ENCODE measurements at regions not wholly inside any gene's neighbourhood (a gene's known extent, or its start where the extent isn't known, plus 50 kb on each side); places are given as distances from the start of the nearest gene placed in this dataset.
"Not testable (repeated sequence)": the region's sequence is repeated elsewhere in the genome, so short reads cannot be mapped to it uniquely, and the experiment has no call there.

GRCh38 chrX:18102006-18102405 lies 118.7 kb downstream of the BEND2 start:
- DNase-seq: no peak

DNA sequence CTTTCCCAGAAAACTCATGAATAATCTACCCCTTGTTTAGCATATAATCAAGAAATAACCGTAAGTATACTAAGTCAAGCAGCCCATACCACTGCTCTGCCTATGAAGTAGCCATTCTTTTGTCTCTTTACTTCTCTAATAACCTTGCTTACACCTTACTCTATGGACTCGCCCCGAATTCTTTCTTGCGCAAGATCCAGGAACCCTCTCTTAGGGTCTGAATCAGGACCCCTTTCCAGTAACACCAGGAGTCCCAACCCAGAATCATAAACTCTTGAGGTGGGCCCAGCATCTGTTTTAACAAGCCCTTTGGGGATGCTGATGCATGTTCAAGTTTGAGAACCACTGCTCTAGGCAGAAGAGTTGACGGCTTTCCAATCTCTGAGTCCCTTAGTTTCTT lies 119.6 kb downstream of the BEND2 start:
- no peak for DNase-seq

DNA sequence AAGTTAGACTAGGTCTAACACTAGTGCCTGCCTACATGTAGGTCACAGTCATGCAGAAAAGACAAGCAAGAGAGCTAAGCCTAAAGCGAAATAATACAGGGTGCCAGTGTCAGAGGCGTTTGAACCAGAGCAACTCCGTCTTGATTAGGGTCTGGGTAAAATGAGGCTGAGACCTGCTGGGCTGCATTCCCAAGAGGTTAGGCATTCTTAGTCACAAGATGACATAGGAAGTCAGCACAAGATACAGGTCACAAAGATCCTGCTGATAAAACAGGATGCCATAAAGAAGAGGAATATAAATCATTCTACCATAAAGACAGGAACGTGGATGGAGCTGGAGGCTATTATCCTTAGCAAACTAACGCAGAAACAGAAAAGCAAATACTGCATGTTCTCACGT lies 120.9 kb downstream of the BEND2 start:
- DNase-seq: no peak

GRCh38 chrX:18098763-18099162 lies 121.9 kb downstream of the BEND2 start:
- no peak for DNase-seq

GRCh38 chrX:18076434-18076833 lies 144.3 kb downstream of the BEND2 start:
- no peak for DNase-seq

- DNase-seq: no peak
These were observed 145.1 kb downstream of the BEND2 start for GRCh38 chrX:18075603-18076002.

DNA sequence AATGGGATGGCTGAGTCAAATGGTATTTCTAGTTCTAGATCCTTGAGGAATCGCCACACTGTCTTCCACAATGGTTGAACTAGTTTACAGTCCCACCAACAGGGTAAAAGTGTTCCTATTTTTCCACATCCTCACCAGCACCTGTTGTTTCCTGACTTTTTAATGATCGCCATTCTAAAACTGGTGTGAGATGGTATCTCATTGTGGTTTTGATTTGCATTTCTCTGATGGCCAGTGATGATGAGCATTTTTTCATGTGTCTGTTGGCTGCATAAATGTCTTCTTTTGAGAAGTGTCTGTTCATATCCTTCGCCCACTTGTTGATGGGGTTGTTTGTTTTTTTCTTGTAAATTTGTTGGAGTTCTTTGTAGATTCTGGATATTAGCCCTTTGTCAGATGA lies 152.6 kb downstream of the BEND2 start:
- not testable (repeated sequence) for DNase-seq

GRCh38 chrX:18065956-18066355 lies 154.7 kb downstream of the BEND2 start:
- no peak for DNase-seq

- DNase-seq: no peak
These were observed 169.0 kb downstream of the BEND2 start for GRCh38 chrX:18051690-18052089.

DNA sequence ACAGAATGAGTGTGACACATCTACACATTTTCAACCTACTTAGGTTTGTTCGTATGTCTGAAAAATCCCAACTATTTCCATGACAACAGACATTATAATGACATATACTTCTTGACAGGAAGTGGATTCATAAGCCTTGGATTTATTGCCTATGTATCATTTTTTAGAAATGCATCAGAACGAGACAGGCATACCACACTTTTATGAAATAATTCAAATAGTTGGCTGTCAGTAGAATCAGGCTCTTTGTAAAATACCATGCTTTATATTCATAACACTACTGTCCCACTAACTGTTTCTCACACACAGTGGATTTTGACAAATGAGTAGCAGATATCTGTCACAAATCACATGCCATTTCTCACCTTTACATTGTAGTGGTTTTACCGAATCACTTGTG lies 173.2 kb downstream of the BEND2 start:
- DNase-seq: no peak

- DNase-seq: no peak
These were observed 175.2 kb downstream of the BEND2 start for GRCh38 chrX:18045436-18045835.

- DNase-seq: no peak
These were observed 177.9 kb downstream of the BEND2 start for GRCh38 chrX:18042776-18043175.

GRCh38 chrX:18041656-18042055 lies 179.0 kb downstream of the BEND2 start:
- DNase-seq: no peak

DNA sequence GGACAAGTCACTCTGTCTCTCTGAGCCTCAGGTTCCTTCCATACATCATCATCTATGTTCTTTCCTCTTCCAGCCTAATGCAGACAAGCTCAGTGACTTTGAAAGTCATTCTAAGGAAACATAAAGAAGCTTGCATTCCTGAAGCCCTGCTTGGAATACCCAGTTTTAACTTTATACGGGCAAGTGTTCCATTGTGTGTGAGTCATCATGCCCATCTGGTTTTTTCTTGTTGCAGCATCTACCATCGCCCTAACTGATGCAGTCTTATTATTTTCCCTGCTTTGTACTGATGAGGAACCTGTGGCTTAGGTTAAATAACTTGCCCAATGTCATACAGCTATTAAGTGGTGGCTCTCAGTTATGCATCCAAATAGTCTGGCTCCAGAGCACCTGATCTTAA lies 177.9 kb upstream of the RAI2 start:
- DNase-seq: no peak

GRCh38 chrX:18036394-18036793 lies 175.3 kb upstream of the RAI2 start:
- DNase-seq: no peak

DNA sequence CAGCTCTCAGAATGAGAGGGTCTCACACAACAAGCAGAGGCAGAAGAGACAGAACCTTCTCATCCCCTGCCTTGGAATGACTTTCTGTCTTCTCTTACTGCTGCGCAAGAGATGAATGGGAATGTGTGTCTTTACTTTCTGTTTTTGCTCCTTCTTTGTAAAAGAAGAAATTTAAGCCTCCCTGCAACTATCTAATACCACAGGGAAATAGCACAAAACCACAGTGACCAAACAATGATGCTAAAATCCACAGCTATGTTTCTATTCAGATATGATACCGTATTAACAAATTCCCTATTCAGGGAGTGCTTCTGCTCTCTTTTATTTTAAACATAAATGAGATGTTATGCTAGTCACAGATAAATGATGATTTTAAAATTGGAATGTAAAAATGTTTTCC lies 173.8 kb upstream of the RAI2 start:
- DNase-seq: no peak

DNA sequence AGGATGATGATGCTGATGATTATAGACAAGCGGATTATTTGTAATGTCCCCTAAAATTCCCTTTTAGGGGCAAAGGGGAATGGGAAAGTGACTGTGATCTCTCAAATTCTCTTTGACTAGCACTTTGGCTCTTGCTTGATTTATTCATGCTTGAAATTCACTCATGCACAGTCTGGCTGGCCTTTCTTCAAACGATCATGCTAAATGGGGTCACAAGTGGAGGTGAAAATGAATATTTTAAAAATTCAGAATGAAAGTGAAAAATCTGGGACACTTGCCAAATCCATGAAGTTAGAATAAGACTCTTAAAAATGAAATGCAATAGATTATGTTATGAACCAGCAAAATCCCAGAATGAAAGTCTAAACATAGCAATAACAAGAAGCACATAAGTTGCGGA lies 173.4 kb upstream of the RAI2 start:
- DNase-seq: no peak

DNA sequence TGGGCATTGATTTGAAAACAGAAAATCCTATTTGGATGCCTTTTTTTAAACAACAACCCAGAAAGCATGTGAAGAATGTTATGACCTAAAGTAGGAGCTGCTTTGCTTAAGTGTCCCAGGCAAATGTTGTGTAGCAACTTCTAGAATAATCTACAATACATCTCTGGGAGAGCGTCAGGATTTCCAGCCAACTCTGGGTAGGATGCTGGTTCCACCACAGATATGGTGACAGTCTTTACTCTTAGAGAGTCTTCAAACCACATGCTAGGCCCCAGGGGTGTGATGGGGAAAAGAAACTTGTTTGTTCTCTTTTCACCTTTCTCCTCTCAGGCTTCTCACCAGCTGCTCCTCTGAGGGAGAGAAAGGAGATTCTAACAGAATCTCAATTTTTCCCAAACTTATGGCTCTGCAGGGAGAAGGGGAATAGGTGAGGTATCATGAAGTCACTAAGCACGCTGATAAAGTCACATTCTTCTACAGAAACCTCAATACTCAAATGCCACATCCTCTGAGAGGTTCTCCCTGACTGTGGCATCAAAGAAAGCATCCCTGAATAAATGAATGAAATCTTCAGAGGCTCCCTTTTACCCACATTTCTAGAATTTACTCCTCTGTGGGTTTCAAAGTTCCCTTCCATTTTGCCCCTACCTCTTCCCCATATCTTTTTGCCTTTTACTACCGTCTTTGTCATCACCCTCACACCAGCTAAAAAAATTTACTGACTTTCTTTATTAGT lies 171.6 kb upstream of the RAI2 start:
- no peak for DNase-seq

- no peak for DNase-seq
These were observed 170.8 kb upstream of the RAI2 start for GRCh38 chrX:18031726-18032375.

DNA sequence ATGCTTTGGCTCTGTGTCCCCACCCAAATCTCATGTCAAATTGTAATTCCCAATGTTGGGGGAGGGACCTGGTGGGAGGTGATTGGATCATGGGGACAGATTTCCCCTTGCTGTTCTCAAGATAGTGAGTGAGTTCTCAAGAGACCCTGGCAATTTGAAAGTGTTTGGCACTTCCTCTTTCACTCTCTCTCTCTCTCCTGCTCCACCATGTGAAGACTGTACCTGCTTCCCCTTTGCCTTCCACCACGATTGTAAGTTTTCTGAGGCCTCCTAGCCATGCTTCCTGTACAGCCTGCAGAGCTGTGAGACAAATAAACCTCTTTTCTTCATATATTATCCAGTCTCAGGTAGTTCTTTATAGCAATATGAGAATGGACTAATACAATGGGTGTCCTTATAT lies 169.6 kb upstream of the RAI2 start:
- DNase-seq: not testable (repeated sequence)

GRCh38 chrX:18026166-18026565 lies 165.1 kb upstream of the RAI2 start:
- DNase-seq: no peak

- no peak for DNase-seq
These were observed 156.3 kb upstream of the RAI2 start for GRCh38 chrX:18017411-18017810.

- DNase-seq: no peak
These were observed 155.8 kb upstream of the RAI2 start for GRCh38 chrX:18016941-18017340.

GRCh38 chrX:18010253-18010652 lies 149.2 kb upstream of the RAI2 start:
- DNase-seq: no peak

- DNase-seq: no peak
These were observed 142.8 kb upstream of the RAI2 start for GRCh38 chrX:18003876-18004275.

Measured in activated CD4-positive, alpha-beta T cell treated with anti-CD3 and anti-CD28 coated beads for 4 hours (primary cell).